ENCODE measurements at regions not wholly inside any gene's neighbourhood (a gene's known extent, or its start where the extent isn't known, plus 50 kb on each side); places are given as distances from the start of the nearest gene placed in this dataset.

DNA sequence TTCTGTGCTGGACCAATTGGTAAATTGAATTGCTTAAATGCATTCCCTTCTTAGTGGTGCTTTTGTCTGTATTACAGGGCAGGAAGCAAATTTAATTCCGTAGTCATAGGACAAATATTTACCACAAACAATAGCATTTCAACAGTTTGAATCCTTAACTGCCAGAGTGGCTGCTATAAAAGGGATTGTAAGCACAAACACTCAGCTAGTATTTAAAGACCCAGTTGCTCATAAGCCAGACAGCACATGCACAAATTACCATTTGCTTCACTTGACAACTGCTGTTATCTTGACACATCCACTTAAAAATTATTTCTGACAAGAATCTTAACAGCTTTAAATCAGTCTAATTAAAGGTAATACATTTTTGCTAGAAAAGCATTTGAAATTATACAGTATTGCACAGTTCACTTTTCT lies 490.2 kb upstream of the ADAMTS9 start:
- no peak overlapping the region for H3K27ac ChIP-seq (ENCODE audit: low read depth)
- no peak for DNase-seq (ENCODE audit: low spot score)

More for the DNA sequence above, 490.2 kb upstream of the ADAMTS9 start:
- Mint-ChIP-seq H3K4me3 (no peak overlapping the region), H3K4me1 (peaks cover 15% of the 10 kb centered on the region), H3K36me3 (ENCODE audit: low read depth) (no peaks in the 10 kb centered on the region), H3K9me3 (no peaks in the 10 kb centered on the region), H3K27ac (no peak overlapping the region), H3K27me3 (ENCODE audit: insufficient read depth, low read depth, poor library complexity) (no peaks in the 10 kb centered on the region)
- Histone ChIP-seq H3K4me3 (no peak overlapping the region), H2AFZ (no peak overlapping the region), H3K9me2 (ENCODE audit: insufficient read depth) (peaks cover 6% of the 10 kb centered on the region), H3K36me3 (ENCODE audit: insufficient read depth) (no peaks in the 10 kb centered on the region), H3K27me3 (ENCODE audit: insufficient read depth) (no peaks in the 10 kb centered on the region), H3K4me2 (no peak overlapping the region), H4K20me1 (replicated peaks; ENCODE audit: insufficient read depth) (no peaks in the 10 kb centered on the region), H3F3A (replicated peaks; ENCODE audit: low read depth) (no peaks in the 10 kb centered on the region), H3K4me1 (ENCODE audit: insufficient read depth) (peaks cover 3% of the 10 kb centered on the region; the same call in 1 of the 2 replicates), H3K79me2 (replicated peaks; ENCODE audit: insufficient read depth) (no peaks in the 10 kb centered on the region)
- TF ChIP-seq, protein P1, sequence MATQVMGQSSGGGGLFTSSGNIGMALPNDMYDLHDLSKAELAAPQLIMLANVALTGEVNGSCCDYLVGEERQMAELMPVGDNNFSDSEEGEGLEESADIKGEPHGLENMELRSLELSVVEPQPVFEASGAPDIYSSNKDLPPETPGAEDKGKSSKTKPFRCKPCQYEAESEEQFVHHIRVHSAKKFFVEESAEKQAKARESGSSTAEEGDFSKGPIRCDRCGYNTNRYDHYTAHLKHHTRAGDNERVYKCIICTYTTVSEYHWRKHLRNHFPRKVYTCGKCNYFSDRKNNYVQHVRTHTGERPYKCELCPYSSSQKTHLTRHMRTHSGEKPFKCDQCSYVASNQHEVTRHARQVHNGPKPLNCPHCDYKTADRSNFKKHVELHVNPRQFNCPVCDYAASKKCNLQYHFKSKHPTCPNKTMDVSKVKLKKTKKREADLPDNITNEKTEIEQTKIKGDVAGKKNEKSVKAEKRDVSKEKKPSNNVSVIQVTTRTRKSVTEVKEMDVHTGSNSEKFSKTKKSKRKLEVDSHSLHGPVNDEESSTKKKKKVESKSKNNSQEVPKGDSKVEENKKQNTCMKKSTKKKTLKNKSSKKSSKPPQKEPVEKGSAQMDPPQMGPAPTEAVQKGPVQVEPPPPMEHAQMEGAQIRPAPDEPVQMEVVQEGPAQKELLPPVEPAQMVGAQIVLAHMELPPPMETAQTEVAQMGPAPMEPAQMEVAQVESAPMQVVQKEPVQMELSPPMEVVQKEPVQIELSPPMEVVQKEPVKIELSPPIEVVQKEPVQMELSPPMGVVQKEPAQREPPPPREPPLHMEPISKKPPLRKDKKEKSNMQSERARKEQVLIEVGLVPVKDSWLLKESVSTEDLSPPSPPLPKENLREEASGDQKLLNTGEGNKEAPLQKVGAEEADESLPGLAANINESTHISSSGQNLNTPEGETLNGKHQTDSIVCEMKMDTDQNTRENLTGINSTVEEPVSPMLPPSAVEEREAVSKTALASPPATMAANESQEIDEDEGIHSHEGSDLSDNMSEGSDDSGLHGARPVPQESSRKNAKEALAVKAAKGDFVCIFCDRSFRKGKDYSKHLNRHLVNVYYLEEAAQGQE (IDR thresholded peaks at IDR 0.05; ENCODE audit: unreplicated experiment) = no peak
- TF ChIP-seq POLR2AphosphoS5 (IDR thresholded peaks at IDR 0.05; ENCODE audit: low read depth) (no peak), ZNF331 (CRISPR knock-in tag; IDR thresholded peaks at IDR 0.05; ENCODE audit: low read depth) (no peak), STAT1 (IDR thresholded peaks at IDR 0.05; ENCODE audit: unreplicated experiment) (no peak), ZNF114 (CRISPR knock-in tag; IDR thresholded peaks at IDR 0.05) (no peak), NANOG (IDR thresholded peaks at IDR 0.05; ENCODE audit: borderline replicate concordance) (no peak), JUNB (IDR thresholded peaks at IDR 0.05; ENCODE audit: unreplicated experiment) (no peak), CREB1 (CRISPR knock-in tag; IDR thresholded peaks at IDR 0.05; ENCODE audit: low read depth) (no peak), EZH2 (IDR thresholded peaks at IDR 0.05; ENCODE audit: low read depth, unreplicated experiment) (no peak), EZH2phosphoT487 (IDR thresholded peaks at IDR 0.05; ENCODE audit: unreplicated experiment) (no peak)
- TF ChIP-seq, protein P2, sequence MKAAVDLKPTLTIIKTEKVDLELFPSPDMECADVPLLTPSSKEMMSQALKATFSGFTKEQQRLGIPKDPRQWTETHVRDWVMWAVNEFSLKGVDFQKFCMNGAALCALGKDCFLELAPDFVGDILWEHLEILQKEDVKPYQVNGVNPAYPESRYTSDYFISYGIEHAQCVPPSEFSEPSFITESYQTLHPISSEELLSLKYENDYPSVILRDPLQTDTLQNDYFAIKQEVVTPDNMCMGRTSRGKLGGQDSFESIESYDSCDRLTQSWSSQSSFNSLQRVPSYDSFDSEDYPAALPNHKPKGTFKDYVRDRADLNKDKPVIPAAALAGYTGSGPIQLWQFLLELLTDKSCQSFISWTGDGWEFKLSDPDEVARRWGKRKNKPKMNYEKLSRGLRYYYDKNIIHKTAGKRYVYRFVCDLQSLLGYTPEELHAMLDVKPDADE (IDR thresholded peaks at IDR 0.05) = no peak
- TF ChIP-seq, protein P3, sequence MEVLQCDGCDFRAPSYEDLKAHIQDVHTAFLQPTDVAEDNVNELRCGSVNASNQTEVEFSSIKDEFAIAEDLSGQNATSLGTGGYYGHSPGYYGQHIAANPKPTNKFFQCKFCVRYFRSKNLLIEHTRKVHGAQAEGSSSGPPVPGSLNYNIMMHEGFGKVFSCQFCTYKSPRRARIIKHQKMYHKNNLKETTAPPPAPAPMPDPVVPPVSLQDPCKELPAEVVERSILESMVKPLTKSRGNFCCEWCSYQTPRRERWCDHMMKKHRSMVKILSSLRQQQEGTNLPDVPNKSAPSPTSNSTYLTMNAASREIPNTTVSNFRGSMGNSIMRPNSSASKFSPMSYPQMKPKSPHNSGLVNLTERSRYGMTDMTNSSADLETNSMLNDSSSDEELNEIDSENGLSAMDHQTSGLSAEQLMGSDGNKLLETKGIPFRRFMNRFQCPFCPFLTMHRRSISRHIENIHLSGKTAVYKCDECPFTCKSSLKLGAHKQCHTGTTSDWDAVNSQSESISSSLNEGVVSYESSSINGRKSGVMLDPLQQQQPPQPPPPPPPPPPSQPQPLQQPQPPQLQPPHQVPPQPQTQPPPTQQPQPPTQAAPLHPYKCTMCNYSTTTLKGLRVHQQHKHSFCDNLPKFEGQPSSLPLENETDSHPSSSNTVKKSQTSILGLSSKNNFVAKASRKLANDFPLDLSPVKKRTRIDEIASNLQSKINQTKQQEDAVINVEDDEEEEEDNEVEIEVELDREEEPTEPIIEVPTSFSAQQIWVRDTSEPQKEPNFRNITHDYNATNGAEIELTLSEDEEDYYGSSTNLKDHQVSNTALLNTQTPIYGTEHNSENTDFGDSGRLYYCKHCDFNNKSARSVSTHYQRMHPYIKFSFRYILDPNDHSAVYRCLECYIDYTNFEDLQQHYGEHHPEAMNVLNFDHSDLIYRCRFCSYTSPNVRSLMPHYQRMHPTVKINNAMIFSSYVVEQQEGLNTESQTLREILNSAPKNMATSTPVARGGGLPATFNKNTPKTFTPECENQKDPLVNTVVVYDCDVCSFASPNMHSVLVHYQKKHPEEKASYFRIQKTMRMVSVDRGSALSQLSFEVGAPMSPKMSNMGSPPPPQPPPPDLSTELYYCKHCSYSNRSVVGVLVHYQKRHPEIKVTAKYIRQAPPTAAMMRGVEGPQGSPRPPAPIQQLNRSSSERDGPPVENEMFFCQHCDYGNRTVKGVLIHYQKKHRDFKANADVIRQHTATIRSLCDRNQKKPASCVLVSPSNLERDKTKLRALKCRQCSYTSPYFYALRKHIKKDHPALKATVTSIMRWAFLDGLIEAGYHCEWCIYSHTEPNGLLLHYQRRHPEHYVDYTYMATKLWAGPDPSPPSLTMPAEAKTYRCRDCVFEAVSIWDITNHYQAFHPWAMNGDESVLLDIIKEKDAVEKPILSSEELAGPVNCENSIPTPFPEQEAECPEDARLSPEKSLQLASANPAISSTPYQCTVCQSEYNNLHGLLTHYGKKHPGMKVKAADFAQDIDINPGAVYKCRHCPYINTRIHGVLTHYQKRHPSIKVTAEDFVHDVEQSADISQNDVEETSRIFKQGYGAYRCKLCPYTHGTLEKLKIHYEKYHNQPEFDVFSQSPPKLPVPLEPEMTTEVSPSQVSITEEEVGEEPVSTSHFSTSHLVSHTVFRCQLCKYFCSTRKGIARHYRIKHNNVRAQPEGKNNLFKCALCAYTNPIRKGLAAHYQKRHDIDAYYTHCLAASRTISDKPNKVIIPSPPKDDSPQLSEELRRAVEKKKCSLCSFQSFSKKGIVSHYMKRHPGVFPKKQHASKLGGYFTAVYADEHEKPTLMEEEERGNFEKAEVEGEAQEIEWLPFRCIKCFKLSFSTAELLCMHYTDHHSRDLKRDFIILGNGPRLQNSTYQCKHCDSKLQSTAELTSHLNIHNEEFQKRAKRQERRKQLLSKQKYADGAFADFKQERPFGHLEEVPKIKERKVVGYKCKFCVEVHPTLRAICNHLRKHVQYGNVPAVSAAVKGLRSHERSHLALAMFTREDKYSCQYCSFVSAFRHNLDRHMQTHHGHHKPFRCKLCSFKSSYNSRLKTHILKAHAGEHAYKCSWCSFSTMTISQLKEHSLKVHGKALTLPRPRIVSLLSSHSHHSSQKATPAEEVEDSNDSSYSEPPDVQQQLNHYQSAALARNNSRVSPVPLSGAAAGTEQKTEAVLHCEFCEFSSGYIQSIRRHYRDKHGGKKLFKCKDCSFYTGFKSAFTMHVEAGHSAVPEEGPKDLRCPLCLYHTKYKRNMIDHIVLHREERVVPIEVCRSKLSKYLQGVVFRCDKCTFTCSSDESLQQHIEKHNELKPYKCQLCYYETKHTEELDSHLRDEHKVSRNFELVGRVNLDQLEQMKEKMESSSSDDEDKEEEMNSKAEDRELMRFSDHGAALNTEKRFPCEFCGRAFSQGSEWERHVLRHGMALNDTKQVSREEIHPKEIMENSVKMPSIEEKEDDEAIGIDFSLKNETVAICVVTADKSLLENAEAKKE (CRISPR knock-in tag; IDR thresholded peaks at IDR 0.05) = no peak
- TF ChIP-seq, protein P4, sequence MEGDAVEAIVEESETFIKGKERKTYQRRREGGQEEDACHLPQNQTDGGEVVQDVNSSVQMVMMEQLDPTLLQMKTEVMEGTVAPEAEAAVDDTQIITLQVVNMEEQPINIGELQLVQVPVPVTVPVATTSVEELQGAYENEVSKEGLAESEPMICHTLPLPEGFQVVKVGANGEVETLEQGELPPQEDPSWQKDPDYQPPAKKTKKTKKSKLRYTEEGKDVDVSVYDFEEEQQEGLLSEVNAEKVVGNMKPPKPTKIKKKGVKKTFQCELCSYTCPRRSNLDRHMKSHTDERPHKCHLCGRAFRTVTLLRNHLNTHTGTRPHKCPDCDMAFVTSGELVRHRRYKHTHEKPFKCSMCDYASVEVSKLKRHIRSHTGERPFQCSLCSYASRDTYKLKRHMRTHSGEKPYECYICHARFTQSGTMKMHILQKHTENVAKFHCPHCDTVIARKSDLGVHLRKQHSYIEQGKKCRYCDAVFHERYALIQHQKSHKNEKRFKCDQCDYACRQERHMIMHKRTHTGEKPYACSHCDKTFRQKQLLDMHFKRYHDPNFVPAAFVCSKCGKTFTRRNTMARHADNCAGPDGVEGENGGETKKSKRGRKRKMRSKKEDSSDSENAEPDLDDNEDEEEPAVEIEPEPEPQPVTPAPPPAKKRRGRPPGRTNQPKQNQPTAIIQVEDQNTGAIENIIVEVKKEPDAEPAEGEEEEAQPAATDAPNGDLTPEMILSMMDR (conservative IDR thresholded peaks at IDR 0.05; ENCODE audit: low read depth in 2 of 2) = no peak
- ATAC-seq = no peak
